GM12864 (cell line): ENCODE measurements at regions not wholly inside any gene's neighbourhood (a gene's known extent, or its start where the extent isn't known, plus 50 kb on each side); places are given as distances from the start of the nearest gene placed in this dataset.
"Not testable (repeated sequence)": the region's sequence is repeated elsewhere in the genome, so short reads cannot be mapped to it uniquely, and the experiment has no call there.

Source experiments
- DNase-seq: peaks from one replicate; pipeline ENCODE4 v3.0.0-alpha.2; 2011; ENCODE audit warnings: low read depth
- H3K4me3 ChIP-seq: 2 replicates; pipeline ENCODE4 v1.5.1; 2011; ENCODE audit warnings: mild to moderate bottlenecking, low read depth, low read length, control low read depth
- CTCF ChIP-seq: IDR thresholded peaks from 2 replicates; pipeline ENCODE4 v1.5.1; 2011; ENCODE audit warnings: low read depth, mild to moderate bottlenecking, moderate library complexity, low read length, control low read depth, inconsistent platforms; ENCODE audit errors: missing control alignments

- DNase-seq, result no peak
- no peak for TF ChIP-seq CTCF
- H3K4me3 ChIP-seq, result no peak overlapping the region
These were observed 221.8 kb downstream of the TMEM121 start for GRCh38 chr14:105748204-105748578.

GRCh38 chr14:105748710-105749109, 222.3 kb downstream of the TMEM121 start:
- not testable (repeated sequence) for DNase-seq

GRCh38 chr14:105749870-105750541, 223.6 kb downstream of the TMEM121 start:
- not testable (repeated sequence) for DNase-seq

More at GRCh38 chr14:105748710-105749109, 222.3 kb downstream of the TMEM121 start:
- not testable (repeated sequence) for H3K4me3 ChIP-seq

GRCh38 chr14:105751291-105751751, 224.9 kb downstream of the TMEM121 start:
- DNase-seq, H3K4me3 ChIP-seq: not testable (repeated sequence)

More at GRCh38 chr14:105749870-105750541, 223.6 kb downstream of the TMEM121 start:
- not testable (repeated sequence) for H3K4me3 ChIP-seq

DNA sequence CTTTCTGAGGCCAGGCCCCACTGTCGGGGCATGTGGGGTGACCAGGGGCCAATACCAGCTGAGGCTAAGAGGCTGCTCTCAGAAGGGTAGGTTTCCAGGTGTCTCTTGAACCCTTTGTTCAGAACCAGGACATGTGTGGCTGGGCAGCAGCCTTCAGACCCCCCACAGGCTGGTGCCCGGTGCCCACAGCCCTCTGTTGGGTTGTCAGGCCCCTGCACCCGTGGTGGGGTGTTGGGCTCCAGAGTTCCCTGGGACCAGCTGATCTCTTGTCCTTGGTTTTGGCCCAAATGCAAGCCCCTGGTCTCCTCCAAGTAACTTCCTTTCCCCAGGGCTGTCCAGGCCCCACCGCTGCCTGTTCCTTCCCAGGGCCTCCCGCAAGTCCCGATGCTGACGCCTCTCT, 226.0 kb downstream of the TMEM121 start:
- DNase-seq, H3K4me3 ChIP-seq: not testable (repeated sequence)

DNA sequence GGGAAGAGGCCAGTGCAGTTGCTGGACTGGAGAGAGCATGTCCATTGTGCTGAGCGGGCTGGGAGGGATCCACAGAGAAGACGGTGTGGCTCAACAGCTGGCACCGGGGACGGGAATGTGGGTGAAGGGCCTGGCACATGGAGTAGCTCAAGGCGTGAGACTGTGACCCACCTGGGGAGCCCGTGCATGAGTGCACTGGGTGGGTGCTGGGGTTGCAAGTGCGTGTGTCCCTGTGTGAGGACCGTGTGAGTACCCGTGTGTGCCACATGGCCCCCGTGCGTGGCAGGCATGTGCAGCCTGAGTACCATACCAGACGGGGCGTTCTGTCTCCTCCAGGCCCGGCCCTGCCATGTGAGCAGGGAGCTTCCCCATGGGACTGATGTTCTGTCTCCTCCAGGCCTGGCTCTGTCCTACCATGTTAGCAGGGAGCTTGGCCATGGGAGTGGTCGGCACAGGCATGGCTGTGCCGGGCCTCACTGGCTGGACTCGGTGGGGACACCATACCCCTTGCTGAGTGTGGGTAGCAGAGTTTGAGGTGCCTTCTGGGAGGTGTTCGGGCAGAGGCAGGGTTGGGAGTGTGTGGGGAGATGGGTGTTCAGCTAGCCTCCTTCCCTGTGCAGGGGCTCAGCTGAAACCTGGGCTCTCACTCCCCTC, 234.4 kb downstream of the TMEM121 start:
- TF ChIP-seq CTCF, result no peak
- H3K4me3 ChIP-seq, result no peak overlapping the region
- no peak for DNase-seq

DNA sequence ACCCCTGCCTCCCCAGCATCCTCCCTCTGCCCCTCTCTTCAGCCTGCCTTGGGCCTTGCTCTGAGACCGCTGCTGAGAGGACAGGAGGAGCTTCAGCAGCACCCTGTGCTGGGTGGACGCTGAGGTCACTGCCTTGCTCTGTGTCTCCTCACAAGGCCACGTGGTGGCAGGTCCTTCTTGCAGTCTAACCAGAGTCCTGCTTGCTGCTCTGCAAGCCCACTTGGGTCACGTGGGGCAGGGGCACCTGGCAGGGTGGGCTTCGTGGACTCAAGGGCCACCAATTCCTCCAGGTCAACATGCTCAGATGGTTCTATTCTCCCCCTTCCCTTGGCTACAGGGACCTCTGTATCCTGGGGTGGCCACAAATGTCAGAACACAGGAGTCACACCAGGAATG, 235.0 kb downstream of the TMEM121 start:
- not testable (repeated sequence) for DNase-seq

DNA sequence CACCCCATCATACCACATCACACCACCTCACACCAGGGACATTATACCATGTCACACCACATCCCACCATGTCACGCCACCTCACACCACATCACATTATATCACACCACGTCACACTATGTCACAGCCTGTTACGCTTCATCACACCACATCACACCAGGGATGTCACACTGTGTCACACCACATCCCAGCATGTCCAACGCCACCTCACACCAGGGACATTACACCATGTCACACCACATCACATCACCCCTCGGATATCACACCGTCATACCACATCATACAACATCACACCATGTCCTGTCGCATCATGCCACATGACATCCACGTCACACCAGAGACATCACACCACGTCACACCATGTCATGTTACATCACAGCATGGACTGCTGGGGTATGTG, 235.5 kb downstream of the TMEM121 start:
- no peak overlapping the region for H3K4me3 ChIP-seq
- no peak for DNase-seq
- no peak for TF ChIP-seq CTCF

More for the DNA sequence above, 235.0 kb downstream of the TMEM121 start:
- H3K4me3 ChIP-seq, result not testable (repeated sequence)

DNA sequence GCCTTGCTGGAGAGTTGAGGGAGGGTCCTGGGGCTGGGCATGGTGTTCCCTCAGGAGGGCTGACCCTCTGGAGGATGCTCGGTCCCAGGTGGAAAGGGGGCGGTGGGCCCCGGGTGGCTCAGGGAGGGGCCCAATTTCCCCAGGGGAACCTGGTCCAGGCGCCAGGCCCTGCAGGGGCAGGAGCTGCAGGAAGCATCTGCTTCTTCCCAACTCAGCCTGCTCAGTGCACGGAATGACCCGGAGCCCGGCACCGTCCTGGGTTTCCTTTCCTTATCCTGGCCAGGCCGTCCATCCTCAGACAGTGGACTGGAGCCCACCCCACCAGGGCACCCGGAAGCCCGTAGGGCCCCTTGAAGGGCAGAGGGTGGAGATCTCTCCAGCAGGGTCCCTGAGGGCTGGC, 235.9 kb downstream of the TMEM121 start:
- not testable (repeated sequence) for DNase-seq, H3K4me3 ChIP-seq

DNA sequence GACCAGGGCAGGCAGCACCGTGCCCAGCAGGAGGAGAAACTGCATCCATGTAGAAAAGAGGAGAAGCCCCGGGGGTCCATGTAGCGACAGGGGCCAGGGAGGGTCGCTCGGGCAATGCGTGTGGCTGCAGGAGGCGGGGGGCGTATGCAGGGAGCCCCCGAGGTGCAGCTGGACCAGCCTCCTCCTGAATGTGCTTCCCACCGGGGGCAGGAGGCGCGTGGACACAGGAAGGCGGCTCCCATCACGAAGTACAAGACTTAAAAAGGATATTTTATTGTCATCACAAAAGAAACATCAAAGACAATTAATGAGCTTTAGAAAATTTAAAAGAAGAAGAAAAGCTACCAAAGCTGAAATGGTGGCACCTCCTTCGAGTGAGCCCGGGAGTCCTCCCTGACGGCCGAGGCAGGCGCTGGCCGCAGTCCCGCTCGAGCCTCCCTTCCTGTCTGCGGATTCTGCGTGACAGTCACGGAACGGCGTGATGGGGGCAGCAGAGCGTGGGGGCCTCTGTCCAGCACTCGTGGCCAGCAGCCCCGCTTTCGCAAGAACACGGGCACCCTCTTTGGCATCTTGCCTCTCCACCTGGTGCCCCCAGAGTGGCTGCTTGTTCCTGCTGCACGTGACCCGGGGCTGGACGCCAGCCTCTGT, 238.0 kb downstream of the TMEM121 start:
- not testable (repeated sequence) for DNase-seq, H3K4me3 ChIP-seq

- DNase-seq, H3K4me3 ChIP-seq: not testable (repeated sequence)
These were observed 238.9 kb downstream of the TMEM121 start for GRCh38 chr14:105765072-105765825.
